Activated B cell treated with CpG ODN at 0.5 μM for 24 hours (primary cell): ENCODE measurements at regions not wholly inside any gene's neighbourhood (a gene's known extent, or its start where the extent isn't known, plus 50 kb on each side); places are given as distances from the start of the nearest gene placed in this dataset.
"Not testable (repeated sequence)": the region's sequence is repeated elsewhere in the genome, so short reads cannot be mapped to it uniquely, and the experiment has no call there.

Experiments
- ATAC-seq: fragments of 200-7000 bp; cut with Tn5 transposase; one replicate; pipeline ENCODE4 v1.10.0; 2021; ENCODE audit warnings: low read depth, mild to moderate bottlenecking, moderate library complexity
- CTCF ChIA-PET: fragments of 350-600 bp; sonication (Branson Sonifier 250); formaldehyde crosslinking; loops from one replicate; lab custom pipeline; 2021; ENCODE audit warnings: antibody characterized with exemption; lab: Charles Lee
- POLR2A ChIA-PET: fragments of 350-600 bp; sonication (Branson Sonifier 250); formaldehyde crosslinking; loops from one replicate; lab custom pipeline; 2021; ENCODE audit warnings: antibody characterized with exemption; lab: Charles Lee
- DNase-seq: peaks from one replicate; pipeline ENCODE4 v3.0.0; 2022
- H3K27ac Mint-ChIP-seq: one replicate; pipeline ENCODE4 v1.8.0; 2020; ENCODE audit warnings: mixed read lengths
- H3K27me3 Mint-ChIP-seq: one replicate; pipeline ENCODE4 v1.8.0; 2021; ENCODE audit warnings: mixed read lengths
- H3K36me3 Mint-ChIP-seq: one replicate; pipeline ENCODE4 v1.8.0; 2021; ENCODE audit warnings: low read depth, mixed read lengths
- H3K4me1 Mint-ChIP-seq: one replicate; pipeline ENCODE4 v1.8.0; 2021; ENCODE audit warnings: mixed read lengths
- H3K4me3 Mint-ChIP-seq: one replicate; pipeline ENCODE4 v1.8.0; 2020; ENCODE audit warnings: mild to moderate bottlenecking, mixed read lengths
- H3K9me3 Mint-ChIP-seq: one replicate; pipeline ENCODE4 v1.8.0; 2020; ENCODE audit warnings: mixed read lengths
- CTCF ChIP-seq: fragments of 200-600 bp; IDR thresholded peaks from one replicate; pipeline ENCODE4 v1.8.0; 2022; ENCODE audit warnings: antibody characterized with exemption, mild to moderate bottlenecking
- intact Hi-C: fragments of 100-400 bp; cut with micrococcal nuclease; formaldehyde crosslinking; loops from one replicate; pipeline ENCODE4 v1.15.1; 2024

GRCh38 chr4:110869114-110869513 lies 246.2 kb upstream of the PITX2 start:
- CTCF ChIA-PET: no interaction called here
- DNase-seq (no peak), ATAC-seq (no peak)
- POLR2A ChIA-PET: no interaction called here
- Mint-ChIP-seq H3K9me3 (no peaks in the 10 kb centered on the region), H3K36me3 (no peaks in the 10 kb centered on the region), H3K27ac (no peak overlapping the region), H3K4me1 (peaks cover 11% of the 10 kb centered on the region), H3K4me3 (no peak overlapping the region), H3K27me3 (no peaks in the 10 kb centered on the region)
- TF ChIP-seq CTCF: no peak
- intact Hi-C loops: no loop called here

GRCh38 chr4:110869862-110870572 lies 247.1 kb upstream of the PITX2 start:
- peak overlapping the region; percentile 37 for H3K27ac Mint-ChIP-seq
- ATAC-seq (peak; percentile 47), DNase-seq (no peak)
- POLR2A ChIA-PET: no interaction called here
- no peak for TF ChIP-seq CTCF
- no peaks in the 10 kb centered on the region for H3K27me3 Mint-ChIP-seq
- CTCF ChIA-PET: no interaction called here
- H3K4me3 Mint-ChIP-seq: no peak overlapping the region
- H3K4me1 Mint-ChIP-seq: peaks cover 11% of the 10 kb centered on the region
- no peaks in the 10 kb centered on the region for H3K9me3 Mint-ChIP-seq
- intact Hi-C loops: no loop called here
- H3K36me3 Mint-ChIP-seq: no peaks in the 10 kb centered on the region

GRCh38 chr4:110876214-110876613 lies 253.3 kb upstream of the PITX2 start:
- H3K9me3 Mint-ChIP-seq, H3K36me3 Mint-ChIP-seq, H3K27me3 Mint-ChIP-seq, ATAC-seq, H3K27ac Mint-ChIP-seq, intact Hi-C loops, H3K4me1 Mint-ChIP-seq, DNase-seq, POLR2A ChIA-PET, CTCF ChIA-PET, H3K4me3 Mint-ChIP-seq: not testable (repeated sequence)

- TF ChIP-seq CTCF: no peak
- no peak for DNase-seq
- Mint-ChIP-seq H3K9me3 (no peaks in the 10 kb centered on the region), H3K4me3 (no peak overlapping the region), H3K4me1 (no peaks in the 10 kb centered on the region), H3K27me3 (no peaks in the 10 kb centered on the region), H3K36me3 (no peaks in the 10 kb centered on the region), H3K27ac (no peak overlapping the region)
- intact Hi-C loops: no loop called here
- ChIA-PET POLR2A (no interaction called here), CTCF (no interaction called here)
- no peak for ATAC-seq
Measured at GRCh38 chr4:110876866-110877265, 254.0 kb upstream of the PITX2 start.

GRCh38 chr4:110877778-110878370 lies 255.0 kb upstream of the PITX2 start:
- Mint-ChIP-seq H3K4me1 (no peaks in the 10 kb centered on the region), H3K27me3 (no peaks in the 10 kb centered on the region), H3K27ac (no peak overlapping the region), H3K4me3 (no peak overlapping the region), H3K36me3 (no peaks in the 10 kb centered on the region), H3K9me3 (no peaks in the 10 kb centered on the region)
- POLR2A ChIA-PET: no interaction called here
- CTCF ChIA-PET: no interaction called here
- no peak for TF ChIP-seq CTCF
- DNase-seq (no peak), ATAC-seq (no peak)
- intact Hi-C loops: no loop called here
